Erythroblast (primary cell): ENCODE measurements at regions not wholly inside any gene's neighbourhood (a gene's known extent, or its start where the extent isn't known, plus 50 kb on each side); places are given as distances from the start of the nearest gene placed in this dataset.
"Not testable (repeated sequence)": the region's sequence is repeated elsewhere in the genome, so short reads cannot be mapped to it uniquely, and the experiment has no call there.

Source experiments
- DNase-seq, 2 experiments: peaks; one replicate each; lab custom pipeline; 2025; lab: John Stamatoyannopoulos, UW
- GATA1 ChIP-seq: IDR thresholded peaks from 2 replicates; pipeline ENCODE4 v1.6.1; 2011; ENCODE audit warnings: low read depth, mild to moderate bottlenecking, control low read depth, low read length, moderate library complexity
- POLR2A ChIP-seq: IDR thresholded peaks from 2 replicates; pipeline ENCODE4 v1.6.1; 2011; ENCODE audit warnings: mild to moderate bottlenecking, low read length

GRCh38 chr10:21144047-21144446, 246.9 kb upstream of the NEBL start:
- TF ChIP-seq POLR2A (no peak), GATA1 (no peak)
- DNase-seq: no peak

GRCh38 chr10:21141946-21142492, 244.9 kb upstream of the NEBL start:
- DNase-seq: no peak
- TF ChIP-seq POLR2A (no peak), GATA1 (no peak)

- no peak for DNase-seq
- TF ChIP-seq GATA1 (no peak), POLR2A (no peak)
Observed at GRCh38 chr10:21138769-21139340, 241.7 kb upstream of the NEBL start.

GRCh38 chr10:21135023-21135931, 238.2 kb upstream of the NEBL start:
- no peak for DNase-seq
- TF ChIP-seq GATA1 (no peak), POLR2A (no peak)

- no peak for TF ChIP-seq POLR2A
- TF ChIP-seq GATA1: no peak
- no peak for DNase-seq
Observed at GRCh38 chr10:21134645-21135022, 237.5 kb upstream of the NEBL start.

GRCh38 chr10:21130683-21131442, 233.8 kb upstream of the NEBL start:
- TF ChIP-seq POLR2A (no peak), GATA1 (no peak)
- DNase-seq: no peak

GRCh38 chr10:21130108-21130507, 233.0 kb upstream of the NEBL start:
- no peak for TF ChIP-seq POLR2A
- TF ChIP-seq GATA1: no peak
- no peak for DNase-seq

- TF ChIP-seq POLR2A: no peak
- TF ChIP-seq GATA1: no peak
- DNase-seq: no peak
Observed at GRCh38 chr10:21125471-21126228, 228.5 kb upstream of the NEBL start.

GRCh38 chr10:21122907-21123306, 225.8 kb upstream of the NEBL start:
- TF ChIP-seq GATA1 (no peak), POLR2A (no peak)
- no peak for DNase-seq

- not testable (repeated sequence) for DNase-seq
Observed at GRCh38 chr10:21121822-21122221, 224.7 kb upstream of the NEBL start.

GRCh38 chr10:21114683-21115082, 217.6 kb upstream of the NEBL start:
- no peak for DNase-seq
- TF ChIP-seq GATA1: no peak
- TF ChIP-seq POLR2A: no peak

GRCh38 chr10:21110358-21110757, 213.2 kb upstream of the NEBL start:
- DNase-seq: no peak
- no peak for TF ChIP-seq POLR2A
- no peak for TF ChIP-seq GATA1

GRCh38 chr10:21106931-21107330, 209.8 kb upstream of the NEBL start:
- DNase-seq: not testable (repeated sequence)

- DNase-seq: not testable (repeated sequence)
Observed at GRCh38 chr10:21105331-21105730, 208.2 kb upstream of the NEBL start.
